ENCODE measurements at regions not wholly inside any gene's neighbourhood (a gene's known extent, or its start where the extent isn't known, plus 50 kb on each side); places are given as distances from the start of the nearest gene placed in this dataset.
A peak's percentile ranks its signal among the peaks of the same experiment; 100 is the strongest.

GRCh38 chr2:234137400-234138014, 87.0 kb downstream of the SPP2 start:
- DNase-seq (ENCODE audit: low read depth in 4 of 4, low spot score in 2 of 4), result no peak

- no peak for DNase-seq (ENCODE audit: low read depth in 4 of 4, low spot score in 2 of 4)
These were observed 86.0 kb downstream of the SPP2 start for GRCh38 chr2:234136461-234136860.

- DNase-seq (ENCODE audit: low read depth in 4 of 4, low spot score in 2 of 4), result peak in 3 of 4 donors; percentile 34 to 76 (median 53)
These were observed 85.3 kb downstream of the SPP2 start for GRCh38 chr2:234135750-234136221.

- no peak for DNase-seq (ENCODE audit: low read depth in 4 of 4, low spot score in 2 of 4)
These were observed 84.0 kb downstream of the SPP2 start for GRCh38 chr2:234134496-234134895.

GRCh38 chr2:234133004-234133403, 82.5 kb downstream of the SPP2 start:
- no peak for DNase-seq (ENCODE audit: low read depth in 4 of 4, low spot score in 2 of 4)

- no peak for DNase-seq (ENCODE audit: low read depth in 4 of 4, low spot score in 2 of 4)
These were observed 80.3 kb downstream of the SPP2 start for GRCh38 chr2:234130777-234131181.

- no peak for DNase-seq (ENCODE audit: low read depth in 4 of 4, low spot score in 2 of 4)
These were observed 78.1 kb downstream of the SPP2 start for GRCh38 chr2:234128606-234129005.
